ENCODE measurements at regions not wholly inside any gene's neighbourhood (a gene's known extent, or its start where the extent isn't known, plus 50 kb on each side); places are given as distances from the start of the nearest gene placed in this dataset.

DNA sequence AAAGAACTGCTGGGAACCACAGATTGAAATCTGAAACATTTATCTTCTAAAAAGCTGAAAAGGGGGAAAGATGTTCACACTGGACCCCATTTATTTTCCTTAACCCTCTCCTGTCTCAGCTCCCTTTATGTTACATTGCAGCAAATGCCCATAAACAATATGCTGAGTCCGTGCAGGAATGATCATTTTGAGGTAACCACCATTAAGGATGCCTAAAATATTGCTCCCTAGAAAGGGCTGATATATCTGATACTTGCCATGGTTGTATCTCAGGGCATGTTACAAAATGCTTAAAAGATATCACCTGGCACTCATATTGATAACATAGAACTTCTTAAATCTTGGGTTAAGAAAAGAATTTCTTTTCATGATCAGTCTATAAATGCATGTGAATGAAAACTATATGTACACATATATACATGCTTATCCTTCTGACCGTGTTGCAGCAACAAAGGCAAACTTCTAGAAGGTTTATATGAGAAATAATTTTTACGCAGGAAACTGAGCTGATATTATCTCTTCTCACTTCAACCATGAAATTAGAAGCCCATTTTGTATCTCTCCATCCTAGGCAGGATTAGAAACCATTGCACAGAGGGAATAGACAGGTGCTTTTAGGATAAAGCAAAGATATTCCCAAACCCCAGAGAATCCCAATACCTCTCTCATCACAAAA, 362.7 kb upstream of the SLC30A5 start:
- Histone ChIP-seq H4K20me1 (ENCODE audit: insufficient read depth, low read length) (no peaks in the 10 kb centered on the region), H3K4me3 (replicated peaks in 1 of 3; ENCODE audit: insufficient read depth in 1 of 3, low read depth in 2 of 3, low read length in 3 of 3) (no peak overlapping the region), H3K4me2 (ENCODE audit: low read depth, low read length) (no peak overlapping the region), H3K79me2 (ENCODE audit: insufficient read depth, low read length) (no peaks in the 10 kb centered on the region), H3K36me3 (replicated peaks in 1 of 2; ENCODE audit: control insufficient read depth in 1 of 2, insufficient read depth in 2 of 2, low read length in 2 of 2) (no peaks in the 10 kb centered on the region), H3K27ac (ENCODE audit: extremely low read length, insufficient read depth, low read length) (no peak overlapping the region), H3K9me3 (ENCODE audit: low read length) (no peaks in the 10 kb centered on the region), H3K27me3 (ENCODE audit: control insufficient read depth in 1 of 2, insufficient read depth in 2 of 2, low read length in 2 of 2) (no peaks in the 10 kb centered on the region), H2AFZ (ENCODE audit: low read length) (no peak overlapping the region), H3K4me1 (ENCODE audit: insufficient read depth, low read length) (no peaks in the 10 kb centered on the region), H3K9ac (ENCODE audit: insufficient read depth, low read depth, low read length) (no peak overlapping the region)
- in situ Hi-C loops (cut with HindIII; ENCODE audit: extremely low pct_ligation_motif_present, low pct_unique_long_range_greater_than_20kb) (no loop called here), intact Hi-C loops (cut with micrococcal nuclease; ENCODE audit: unreplicated experiment) (no loop called here)
- no TSS peak for BruUV-seq (replicated peaks)
- no peak for TF ChIP-seq ZNF136 (CRISPR knock-in tag; IDR thresholded peaks at IDR 0.05; ENCODE audit: low read depth)
- ATAC-seq (no peak), FAIRE-seq (no peak), DNase-seq (ENCODE audit: low spot score) (no peak)
- ChIA-PET CTCF (ENCODE audit: low intra/inter-chr PET ratio, low total read pairs) (no interaction called here), POLR2A (no interaction called here)
- WGBS (ENCODE audit: low lambda C conversion rate): 4% methylated on average over 3 of the region's 3 CpGs

DNA sequence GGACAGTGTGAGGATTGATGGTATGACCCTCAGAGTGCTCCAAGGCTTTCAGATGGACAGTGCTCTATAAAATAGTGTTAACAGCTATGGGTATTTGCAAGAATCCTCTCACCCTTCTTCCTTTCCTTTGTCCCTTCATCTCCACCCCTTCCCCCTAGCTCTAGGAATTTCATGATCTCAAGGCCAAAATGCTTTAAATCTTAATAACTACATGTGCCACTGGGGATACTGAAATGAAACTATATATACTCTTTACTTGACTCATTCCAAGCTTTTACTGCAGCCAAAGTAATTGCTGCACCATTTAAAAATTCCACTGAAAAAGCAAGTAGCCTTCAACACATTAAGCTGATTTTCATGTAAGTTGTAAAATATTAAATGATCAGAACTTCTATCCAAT, 361.6 kb upstream of the SLC30A5 start:
- ATAC-seq (no peak), DNase-seq (ENCODE audit: low spot score) (no peak), FAIRE-seq (no peak)
- in situ Hi-C loops (cut with HindIII; ENCODE audit: extremely low pct_ligation_motif_present, low pct_unique_long_range_greater_than_20kb) (no loop called here), intact Hi-C loops (cut with micrococcal nuclease; ENCODE audit: unreplicated experiment) (no loop called here)
- BruUV-seq (replicated peaks): no TSS peak
- Histone ChIP-seq H3K36me3 (replicated peaks in 1 of 2; ENCODE audit: control insufficient read depth in 1 of 2, insufficient read depth in 2 of 2, low read length in 2 of 2) (no peaks in the 10 kb centered on the region), H3K4me2 (ENCODE audit: low read depth, low read length) (no peak overlapping the region), H3K9me3 (ENCODE audit: low read length) (no peaks in the 10 kb centered on the region), H4K20me1 (ENCODE audit: insufficient read depth, low read length) (no peaks in the 10 kb centered on the region), H3K27ac (ENCODE audit: extremely low read length, insufficient read depth, low read length) (no peak overlapping the region), H3K9ac (ENCODE audit: insufficient read depth, low read depth, low read length) (no peak overlapping the region), H2AFZ (ENCODE audit: low read length) (no peak overlapping the region), H3K4me1 (ENCODE audit: insufficient read depth, low read length) (no peaks in the 10 kb centered on the region), H3K27me3 (ENCODE audit: control insufficient read depth in 1 of 2, insufficient read depth in 2 of 2, low read length in 2 of 2) (no peaks in the 10 kb centered on the region), H3K4me3 (replicated peaks in 1 of 3; ENCODE audit: insufficient read depth in 1 of 3, low read depth in 2 of 3, low read length in 3 of 3) (no peak overlapping the region), H3K79me2 (ENCODE audit: insufficient read depth, low read length) (no peaks in the 10 kb centered on the region)
- ChIA-PET POLR2A (no interaction called here), CTCF (ENCODE audit: low intra/inter-chr PET ratio, low total read pairs) (no interaction called here)
- TF ChIP-seq ZNF207 (IDR thresholded peaks at IDR 0.05; ENCODE audit: borderline replicate concordance): no peak
- TF ChIP-seq, protein P1, sequence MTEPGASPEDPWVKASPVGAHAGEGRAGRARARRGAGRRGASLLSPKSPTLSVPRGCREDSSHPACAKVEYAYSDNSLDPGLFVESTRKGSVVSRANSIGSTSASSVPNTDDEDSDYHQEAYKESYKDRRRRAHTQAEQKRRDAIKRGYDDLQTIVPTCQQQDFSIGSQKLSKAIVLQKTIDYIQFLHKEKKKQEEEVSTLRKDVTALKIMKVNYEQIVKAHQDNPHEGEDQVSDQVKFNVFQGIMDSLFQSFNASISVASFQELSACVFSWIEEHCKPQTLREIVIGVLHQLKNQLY (CRISPR knock-in tag; IDR thresholded peaks at IDR 0.05): no peak
- TF ChIP-seq, protein P2, sequence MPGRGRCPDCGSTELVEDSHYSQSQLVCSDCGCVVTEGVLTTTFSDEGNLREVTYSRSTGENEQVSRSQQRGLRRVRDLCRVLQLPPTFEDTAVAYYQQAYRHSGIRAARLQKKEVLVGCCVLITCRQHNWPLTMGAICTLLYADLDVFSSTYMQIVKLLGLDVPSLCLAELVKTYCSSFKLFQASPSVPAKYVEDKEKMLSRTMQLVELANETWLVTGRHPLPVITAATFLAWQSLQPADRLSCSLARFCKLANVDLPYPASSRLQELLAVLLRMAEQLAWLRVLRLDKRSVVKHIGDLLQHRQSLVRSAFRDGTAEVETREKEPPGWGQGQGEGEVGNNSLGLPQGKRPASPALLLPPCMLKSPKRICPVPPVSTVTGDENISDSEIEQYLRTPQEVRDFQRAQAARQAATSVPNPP (CRISPR knock-in tag; IDR thresholded peaks at IDR 0.05): no peak
- no peak for TF ChIP-seq ATF7-NPFF (CRISPR knock-in tag; IDR thresholded peaks at IDR 0.05; ENCODE audit: low read depth)
- TF ChIP-seq NCOA2 (CRISPR knock-in tag; IDR thresholded peaks at IDR 0.05): no peak
- TF ChIP-seq AHR (CRISPR knock-in tag; IDR thresholded peaks at IDR 0.05): no peak
- TF ChIP-seq MYNN (CRISPR knock-in tag; IDR thresholded peaks at IDR 0.05; ENCODE audit: low read depth): no peak
- TF ChIP-seq ZNF564 (CRISPR knock-in tag; IDR thresholded peaks at IDR 0.05): no peak
- no peak for TF ChIP-seq REXO4 (CRISPR knock-in tag; IDR thresholded peaks at IDR 0.05; ENCODE audit: borderline replicate concordance)
- no peak for TF ChIP-seq ONECUT2 (CRISPR knock-in tag; IDR thresholded peaks at IDR 0.05)
- TF ChIP-seq, protein P3, sequence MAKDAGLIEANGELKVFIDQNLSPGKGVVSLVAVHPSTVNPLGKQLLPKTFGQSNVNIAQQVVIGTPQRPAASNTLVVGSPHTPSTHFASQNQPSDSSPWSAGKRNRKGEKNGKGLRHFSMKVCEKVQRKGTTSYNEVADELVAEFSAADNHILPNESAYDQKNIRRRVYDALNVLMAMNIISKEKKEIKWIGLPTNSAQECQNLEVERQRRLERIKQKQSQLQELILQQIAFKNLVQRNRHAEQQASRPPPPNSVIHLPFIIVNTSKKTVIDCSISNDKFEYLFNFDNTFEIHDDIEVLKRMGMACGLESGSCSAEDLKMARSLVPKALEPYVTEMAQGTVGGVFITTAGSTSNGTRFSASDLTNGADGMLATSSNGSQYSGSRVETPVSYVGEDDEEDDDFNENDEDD (CRISPR knock-in tag; IDR thresholded peaks at IDR 0.05; ENCODE audit: borderline replicate concordance): no peak

All from HepG2 (cell line).